Activated naive CD8-positive, alpha-beta T cell treated with anti-CD3 and anti-CD28 coated beads, Interleukin-2, amount 10 ng/mL, durations not matched to agents 7 days and 5 days (primary cell): ENCODE measurements at regions not wholly inside any gene's neighbourhood (a gene's known extent, or its start where the extent isn't known, plus 50 kb on each side); places are given as distances from the start of the nearest gene placed in this dataset.

Experiments
- ATAC-seq: fragments of 150-1000 bp; cut with Tn5 transposase; one replicate; pipeline ENCODE4 v1.10.0; 2021; ENCODE audit warnings: low read depth, moderate library complexity
- POLR2A ChIA-PET: fragments of 350-600 bp; sonication (Branson Sonifier 250); formaldehyde crosslinking; loops from one replicate; lab custom pipeline; 2021; ENCODE audit warnings: antibody characterized with exemption; lab: Charles Lee
- DNase-seq: peaks from one replicate; pipeline ENCODE4 v3.0.0; 2021
- H3K27ac Mint-ChIP-seq: one replicate; pipeline ENCODE4 v1.8.0; 2022; ENCODE audit warnings: mild to moderate bottlenecking, mixed read lengths
- H3K27me3 Mint-ChIP-seq: one replicate; pipeline ENCODE4 v1.8.0; 2022; ENCODE audit warnings: mild to moderate bottlenecking, moderate library complexity, mixed read lengths
- H3K36me3 Mint-ChIP-seq: one replicate; pipeline ENCODE4 v1.8.0; 2021; ENCODE audit warnings: mild to moderate bottlenecking, mixed read lengths
- H3K4me1 Mint-ChIP-seq: one replicate; pipeline ENCODE4 v1.8.0; 2021; ENCODE audit warnings: mixed read lengths
- H3K4me3 Mint-ChIP-seq: one replicate; pipeline ENCODE4 v1.8.0; 2022; ENCODE audit warnings: mild to moderate bottlenecking, moderate library complexity, mixed read lengths
- H3K9me3 Mint-ChIP-seq: one replicate; pipeline ENCODE4 v1.8.0; 2021; ENCODE audit warnings: mixed read lengths

GRCh38 chr9:82382887-82383616 is 394.5 kb downstream of the SPATA31D1 start:
- POLR2A ChIA-PET = no interaction called here
- Mint-ChIP-seq H3K9me3 (peaks cover 7% of the 10 kb centered on the region), H3K4me3 (no peak overlapping the region), H3K27ac (no peak overlapping the region), H3K4me1 (no peaks in the 10 kb centered on the region), H3K36me3 (no peaks in the 10 kb centered on the region), H3K27me3 (no peaks in the 10 kb centered on the region)
- ATAC-seq (no peak), DNase-seq (no peak)

GRCh38 chr9:82385633-82386032 is 397.1 kb downstream of the SPATA31D1 start:
- H3K36me3 Mint-ChIP-seq = no peaks in the 10 kb centered on the region
- H3K27me3 Mint-ChIP-seq = no peaks in the 10 kb centered on the region
- no peak for DNase-seq
- no peak for ATAC-seq
- no peaks in the 10 kb centered on the region for H3K4me1 Mint-ChIP-seq
- no peak overlapping the region for H3K4me3 Mint-ChIP-seq
- H3K9me3 Mint-ChIP-seq = peaks cover 8% of the 10 kb centered on the region
- POLR2A ChIA-PET = no interaction called here
- no peak overlapping the region for H3K27ac Mint-ChIP-seq

GRCh38 chr9:82397534-82397933 is 409.0 kb downstream of the SPATA31D1 start:
- Mint-ChIP-seq H3K27ac (no peak overlapping the region), H3K4me1 (no peaks in the 10 kb centered on the region), H3K9me3 (no peaks in the 10 kb centered on the region), H3K4me3 (no peak overlapping the region), H3K36me3 (no peaks in the 10 kb centered on the region), H3K27me3 (no peaks in the 10 kb centered on the region)
- no peak for DNase-seq
- no peak for ATAC-seq
- POLR2A ChIA-PET = no interaction called here

GRCh38 chr9:82404196-82404870 is 415.8 kb downstream of the SPATA31D1 start:
- POLR2A ChIA-PET = no interaction called here
- Mint-ChIP-seq H3K27me3 (no peaks in the 10 kb centered on the region), H3K4me3 (no peak overlapping the region), H3K27ac (no peak overlapping the region), H3K36me3 (no peaks in the 10 kb centered on the region), H3K9me3 (peaks cover 2% of the 10 kb centered on the region), H3K4me1 (no peaks in the 10 kb centered on the region)
- no peak for ATAC-seq
- no peak for DNase-seq

GRCh38 chr9:82404881-82405280 is 416.3 kb downstream of the SPATA31D1 start:
- H3K9me3 Mint-ChIP-seq = peaks cover 2% of the 10 kb centered on the region
- no peaks in the 10 kb centered on the region for H3K36me3 Mint-ChIP-seq
- no peak overlapping the region for H3K4me3 Mint-ChIP-seq
- DNase-seq (no peak), ATAC-seq (no peak)
- POLR2A ChIA-PET = no interaction called here
- H3K4me1 Mint-ChIP-seq = no peaks in the 10 kb centered on the region
- no peaks in the 10 kb centered on the region for H3K27me3 Mint-ChIP-seq
- H3K27ac Mint-ChIP-seq = no peak overlapping the region

GRCh38 chr9:82406456-82407085 is 418.0 kb downstream of the SPATA31D1 start:
- DNase-seq (no peak), ATAC-seq (no peak)
- Mint-ChIP-seq H3K27me3 (no peaks in the 10 kb centered on the region), H3K4me1 (no peaks in the 10 kb centered on the region), H3K27ac (no peak overlapping the region), H3K4me3 (no peak overlapping the region), H3K9me3 (peaks cover 2% of the 10 kb centered on the region), H3K36me3 (no peaks in the 10 kb centered on the region)
- POLR2A ChIA-PET = no interaction called here

GRCh38 chr9:82410306-82410705 is 421.7 kb downstream of the SPATA31D1 start:
- Mint-ChIP-seq H3K27ac (no peak overlapping the region), H3K36me3 (no peaks in the 10 kb centered on the region), H3K4me3 (no peak overlapping the region), H3K9me3 (peaks cover 2% of the 10 kb centered on the region), H3K4me1 (no peaks in the 10 kb centered on the region), H3K27me3 (no peaks in the 10 kb centered on the region)
- ATAC-seq = no peak
- POLR2A ChIA-PET = no interaction called here
- no peak for DNase-seq

- H3K27me3 Mint-ChIP-seq = no peaks in the 10 kb centered on the region
- peaks cover 2% of the 10 kb centered on the region for H3K9me3 Mint-ChIP-seq
- H3K27ac Mint-ChIP-seq = no peak overlapping the region
- ATAC-seq (no peak), DNase-seq (no peak)
- H3K4me3 Mint-ChIP-seq = no peak overlapping the region
- no peaks in the 10 kb centered on the region for H3K36me3 Mint-ChIP-seq
- H3K4me1 Mint-ChIP-seq = no peaks in the 10 kb centered on the region
- POLR2A ChIA-PET = no interaction called here
Measured at GRCh38 chr9:82410866-82411265, 422.3 kb downstream of the SPATA31D1 start.

- no peak for ATAC-seq
- POLR2A ChIA-PET = no interaction called here
Measured at GRCh38 chr9:82412586-82413305, 424.2 kb downstream of the SPATA31D1 start.

GRCh38 chr9:82417501-82417900 is 428.9 kb downstream of the SPATA31D1 start:
- Mint-ChIP-seq H3K9me3 (peaks cover 6% of the 10 kb centered on the region), H3K27ac (no peak overlapping the region), H3K4me3 (no peak overlapping the region), H3K36me3 (no peaks in the 10 kb centered on the region), H3K4me1 (no peaks in the 10 kb centered on the region), H3K27me3 (no peaks in the 10 kb centered on the region)
- no peak for ATAC-seq
- POLR2A ChIA-PET = no interaction called here
- DNase-seq = no peak

More at GRCh38 chr9:82412586-82413305, 424.2 kb downstream of the SPATA31D1 start:
- Mint-ChIP-seq H3K9me3 (peaks cover 4% of the 10 kb centered on the region), H3K27ac (no peak overlapping the region), H3K4me1 (no peaks in the 10 kb centered on the region), H3K36me3 (no peaks in the 10 kb centered on the region), H3K4me3 (no peak overlapping the region), H3K27me3 (no peaks in the 10 kb centered on the region)
- DNase-seq = no peak

- no peak overlapping the region for H3K27ac Mint-ChIP-seq
- no peak for ATAC-seq
- POLR2A ChIA-PET = no interaction called here
- H3K27me3 Mint-ChIP-seq = no peaks in the 10 kb centered on the region
- no peak overlapping the region for H3K4me3 Mint-ChIP-seq
- H3K9me3 Mint-ChIP-seq = peaks cover 6% of the 10 kb centered on the region
- no peaks in the 10 kb centered on the region for H3K4me1 Mint-ChIP-seq
- no peak for DNase-seq
- H3K36me3 Mint-ChIP-seq = no peaks in the 10 kb centered on the region
Measured at GRCh38 chr9:82418334-82418733, 429.8 kb downstream of the SPATA31D1 start.

- Mint-ChIP-seq H3K4me1 (no peaks in the 10 kb centered on the region), H3K36me3 (no peaks in the 10 kb centered on the region), H3K4me3 (no peak overlapping the region), H3K27me3 (no peaks in the 10 kb centered on the region), H3K27ac (no peak overlapping the region), H3K9me3 (peaks cover 6% of the 10 kb centered on the region)
- POLR2A ChIA-PET = no interaction called here
- ATAC-seq (no peak), DNase-seq (no peak)
Measured at GRCh38 chr9:82419696-82420486, 431.3 kb downstream of the SPATA31D1 start.

GRCh38 chr9:82421498-82421897 is 432.9 kb downstream of the SPATA31D1 start:
- no peak overlapping the region for H3K4me3 Mint-ChIP-seq
- no peak for DNase-seq
- POLR2A ChIA-PET = no interaction called here
- H3K4me1 Mint-ChIP-seq = no peaks in the 10 kb centered on the region
- no peaks in the 10 kb centered on the region for H3K27me3 Mint-ChIP-seq
- H3K36me3 Mint-ChIP-seq = no peaks in the 10 kb centered on the region
- peaks cover 5% of the 10 kb centered on the region for H3K9me3 Mint-ChIP-seq
- ATAC-seq = no peak
- no peak overlapping the region for H3K27ac Mint-ChIP-seq
